ENCODE measurements at regions not wholly inside any gene's neighbourhood (a gene's known extent, or its start where the extent isn't known, plus 50 kb on each side); places are given as distances from the start of the nearest gene placed in this dataset.

- H3K9me2 ChIP-seq (ENCODE audit: insufficient read depth): no peaks in the 10 kb centered on the region
- H4K20me1 ChIP-seq (ENCODE audit: insufficient read depth): no peaks in the 10 kb centered on the region
- POLR2A ChIA-PET (ENCODE audit: unreplicated experiment): interaction anchor here (0.6 kb wide), 1 partner anchor 495 kb away, joined by 4 read pairs; no protein-coding TSS in a partner anchor
- no peak overlapping the region for H3K27ac ChIP-seq
- no peaks in the 10 kb centered on the region for H3K36me3 ChIP-seq (ENCODE audit: low read depth)
- no peak overlapping the region for H3K4me3 ChIP-seq
- intact Hi-C loops (cut with micrococcal nuclease; ENCODE audit: unreplicated experiment): no loop called here
- H3K79me2 ChIP-seq (ENCODE audit: low read depth): no peaks in the 10 kb centered on the region
- H3K27me3 ChIP-seq (ENCODE audit: insufficient read depth, low read depth): no peaks in the 10 kb centered on the region
- no peaks in the 10 kb centered on the region for H3F3A ChIP-seq (ENCODE audit: insufficient read depth, low read depth)
- CTCF ChIA-PET: interaction anchor here (0.7 kb wide), 1 partner anchor 41 kb away, joined by 4 read pairs; no protein-coding TSS in a partner anchor
- no peaks in the 10 kb centered on the region for H3K4me1 ChIP-seq (replicated peaks; ENCODE audit: insufficient read depth)
- no peak overlapping the region for H3K4me2 ChIP-seq
- TF ChIP-seq EZH2 (IDR thresholded peaks at IDR 0.05; ENCODE audit: low read depth): no peak
- TF ChIP-seq CTCF (conservative IDR thresholded peaks at IDR 0.05): no peak
- no peak overlapping the region for H2AFZ ChIP-seq
- no peak for DNase-seq
- no peaks in the 10 kb centered on the region for H3K9me3 ChIP-seq (ENCODE audit: insufficient read depth, low read depth)
- BruUV-seq (replicated peaks): no TSS peak
Observed at GRCh38 chr7:117982071-117983055, 109.1 kb upstream of the CTTNBP2 start.

DNA sequence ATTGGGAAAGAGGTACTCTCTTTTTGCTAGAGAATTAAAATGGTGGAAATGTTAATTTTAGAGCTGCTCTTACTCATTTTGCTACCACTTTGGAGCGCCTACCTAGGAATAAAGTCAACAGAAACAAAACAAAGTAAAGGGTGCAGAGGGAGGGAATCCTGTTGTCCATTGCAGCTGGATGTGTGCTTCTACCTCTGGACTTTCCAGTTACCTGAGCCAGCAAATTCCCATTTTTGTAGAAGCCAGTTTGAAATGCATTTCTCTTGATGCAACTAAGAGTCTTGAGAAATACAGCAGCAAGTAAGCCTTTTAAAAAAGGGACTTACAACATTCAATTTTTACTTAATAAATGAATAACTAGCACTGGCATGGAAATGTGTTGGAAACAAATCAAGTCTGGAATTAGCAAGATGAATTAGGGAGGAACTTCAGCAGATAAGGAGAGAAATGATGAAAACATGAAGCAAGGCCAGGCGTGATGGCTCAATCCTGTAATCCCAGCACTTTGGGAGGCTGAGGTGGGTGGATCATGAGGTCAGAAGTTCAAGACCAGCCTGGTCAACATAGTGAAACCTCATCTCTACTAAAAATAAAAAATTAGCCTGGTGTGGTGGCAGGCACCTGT, 113.5 kb upstream of the CTTNBP2 start:
- Histone ChIP-seq H3K79me2 (ENCODE audit: low read depth) (no peaks in the 10 kb centered on the region), H3K27ac (no peak overlapping the region), H3K4me1 (replicated peaks; ENCODE audit: insufficient read depth) (no peaks in the 10 kb centered on the region), H3K4me2 (no peak overlapping the region), H3K27me3 (ENCODE audit: insufficient read depth, low read depth) (no peaks in the 10 kb centered on the region), H3F3A (ENCODE audit: insufficient read depth, low read depth) (no peaks in the 10 kb centered on the region), H2AFZ (no peak overlapping the region), H3K9me2 (ENCODE audit: insufficient read depth) (no peaks in the 10 kb centered on the region), H4K20me1 (ENCODE audit: insufficient read depth) (no peaks in the 10 kb centered on the region), H3K9me3 (ENCODE audit: insufficient read depth, low read depth) (no peaks in the 10 kb centered on the region), H3K4me3 (no peak overlapping the region), H3K36me3 (ENCODE audit: low read depth) (no peaks in the 10 kb centered on the region)
- TF ChIP-seq EZH2 (IDR thresholded peaks at IDR 0.05; ENCODE audit: low read depth) (no peak), CTCF (conservative IDR thresholded peaks at IDR 0.05) (no peak)
- DNase-seq: no peak
- ChIA-PET POLR2A (ENCODE audit: unreplicated experiment) (no interaction called here), CTCF (no interaction called here)
- intact Hi-C loops (cut with micrococcal nuclease; ENCODE audit: unreplicated experiment): no loop called here
- no TSS peak for BruUV-seq (replicated peaks)

- ChIA-PET CTCF (no interaction called here), POLR2A (ENCODE audit: unreplicated experiment) (no interaction called here)
- H3K27me3 ChIP-seq (ENCODE audit: insufficient read depth, low read depth): no peaks in the 10 kb centered on the region
- no TSS peak for BruUV-seq (replicated peaks)
- no peak overlapping the region for H2AFZ ChIP-seq
- no peak overlapping the region for H3K27ac ChIP-seq
- TF ChIP-seq CTCF (conservative IDR thresholded peaks at IDR 0.05) (no peak), EZH2 (IDR thresholded peaks at IDR 0.05; ENCODE audit: low read depth) (no peak)
- no peak overlapping the region for H3K4me2 ChIP-seq
- no peaks in the 10 kb centered on the region for H3K9me2 ChIP-seq (ENCODE audit: insufficient read depth)
- no peak for DNase-seq
- no peaks in the 10 kb centered on the region for H3K4me1 ChIP-seq (replicated peaks; ENCODE audit: insufficient read depth)
- no peaks in the 10 kb centered on the region for H4K20me1 ChIP-seq (ENCODE audit: insufficient read depth)
- intact Hi-C loops (cut with micrococcal nuclease; ENCODE audit: unreplicated experiment): loop anchor here (10.0 kb wide), 1 partner anchor 104 kb away; no protein-coding TSS in a partner anchor
- H3K4me3 ChIP-seq: no peak overlapping the region
- no peaks in the 10 kb centered on the region for H3K79me2 ChIP-seq (ENCODE audit: low read depth)
- H3K36me3 ChIP-seq (ENCODE audit: low read depth): no peaks in the 10 kb centered on the region
- H3F3A ChIP-seq (ENCODE audit: insufficient read depth, low read depth): no peaks in the 10 kb centered on the region
- H3K9me3 ChIP-seq (ENCODE audit: insufficient read depth, low read depth): no peaks in the 10 kb centered on the region
Observed at GRCh38 chr7:117990834-117991233, 117.6 kb upstream of the CTTNBP2 start.
